ACHN (cell line): ENCODE measurements at regions not wholly inside any gene's neighbourhood (a gene's known extent, or its start where the extent isn't known, plus 50 kb on each side); places are given as distances from the start of the nearest gene placed in this dataset.

Experiments used
- DNase-seq: peaks from one replicate; pipeline ENCODE4 v3.0.0-alpha.2; 2015
- in situ Hi-C: cut with HindIII; loops from 2 replicates; pipeline ENCODE4 v1.10.0; 2017; ENCODE audit warnings: low sequenced_read_pairs, low pct_ligation_motif_present, low pct_unique_long_range_greater_than_20kb

- in situ Hi-C loops: no loop called here
- no peak for DNase-seq
These were observed 118.3 kb upstream of the DSEL start for GRCh38 chr18:67634631-67635338.

DNA sequence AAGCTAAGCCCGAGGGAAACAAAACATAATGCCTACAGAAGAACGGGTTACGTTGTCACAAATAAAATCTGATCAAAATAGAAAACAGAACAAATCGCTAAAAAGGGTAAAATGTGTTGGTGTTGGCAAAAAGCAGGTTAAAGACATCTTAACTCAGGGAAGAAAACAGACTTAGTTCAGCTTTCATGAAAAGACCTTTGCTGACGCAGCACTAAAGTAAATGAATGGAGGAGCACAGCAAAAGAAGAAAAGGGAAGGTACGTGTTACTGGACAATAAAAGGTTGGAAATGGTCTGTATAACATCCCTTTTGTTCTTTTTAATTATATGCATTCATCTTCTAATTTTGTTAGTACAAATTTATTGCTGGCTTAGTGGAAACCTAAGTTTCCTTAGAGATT lies 117.4 kb upstream of the DSEL start:
- in situ Hi-C loops: no loop called here
- DNase-seq: no peak

DNA sequence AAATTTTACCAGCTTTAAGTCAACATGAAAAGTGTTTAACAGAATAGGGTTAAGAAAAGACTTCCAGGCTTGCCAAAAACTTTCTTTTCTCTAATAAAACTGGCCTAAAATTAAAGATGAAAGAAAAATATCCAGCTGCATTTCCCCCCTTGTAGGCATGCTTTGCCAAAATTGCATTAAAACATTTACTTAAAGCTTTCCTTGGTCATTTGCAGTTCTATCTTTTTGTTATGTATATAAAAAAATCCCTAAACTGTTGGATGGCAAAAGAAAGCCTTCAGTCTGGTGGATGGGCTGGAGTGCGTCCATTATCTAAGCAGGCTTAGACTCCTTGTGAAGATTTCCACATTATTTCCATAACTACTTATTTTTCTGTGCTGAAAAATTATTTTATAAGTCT lies 105.4 kb upstream of the DSEL start:
- in situ Hi-C loops: no loop called here
- DNase-seq: no peak

GRCh38 chr18:67621049-67621713 lies 104.7 kb upstream of the DSEL start:
- DNase-seq: no peak
- in situ Hi-C loops: no loop called here

GRCh38 chr18:67618061-67618460 lies 101.5 kb upstream of the DSEL start:
- in situ Hi-C loops: no loop called here
- DNase-seq: no peak

DNA sequence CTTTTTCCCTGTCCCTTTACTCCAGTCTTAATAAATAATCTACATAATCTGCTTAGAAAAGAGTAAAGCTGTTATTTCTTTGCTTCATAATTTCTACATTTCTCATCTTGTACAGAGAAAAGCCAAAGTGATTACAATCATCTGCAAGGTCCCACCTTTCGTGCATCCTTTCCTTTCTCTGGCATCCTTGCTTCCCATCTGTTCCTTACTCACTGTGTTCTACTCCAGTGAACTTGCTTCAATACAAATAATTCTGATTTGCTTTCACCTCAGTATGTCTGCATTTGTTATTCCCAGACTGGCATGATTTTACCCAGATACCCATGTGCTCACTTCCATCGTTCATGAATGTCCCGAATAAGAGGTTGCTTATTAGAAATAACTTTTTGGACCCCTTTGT lies 99.4 kb upstream of the DSEL start:
- in situ Hi-C loops: no loop called here
- DNase-seq: no peak

DNA sequence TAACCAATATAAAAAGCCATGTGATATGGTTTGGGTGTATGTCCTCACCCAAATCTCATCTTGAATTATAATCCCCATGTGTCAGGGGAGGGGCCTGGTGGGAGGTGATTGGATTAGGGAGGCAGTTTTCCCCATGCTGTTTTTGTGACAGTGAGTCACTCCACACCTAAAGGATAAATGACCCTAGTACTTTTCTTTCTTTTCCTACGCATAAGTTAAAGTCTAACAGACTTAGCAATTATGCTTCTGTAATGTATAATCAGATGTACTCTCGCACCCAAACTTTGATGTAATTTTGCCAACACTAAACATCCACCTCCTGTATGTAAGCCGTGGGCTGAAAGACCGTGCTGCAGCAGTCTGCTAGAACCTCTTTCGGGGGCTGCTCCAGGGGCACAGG lies 97.2 kb upstream of the DSEL start:
- no peak for DNase-seq
- in situ Hi-C loops: no loop called here

DNA sequence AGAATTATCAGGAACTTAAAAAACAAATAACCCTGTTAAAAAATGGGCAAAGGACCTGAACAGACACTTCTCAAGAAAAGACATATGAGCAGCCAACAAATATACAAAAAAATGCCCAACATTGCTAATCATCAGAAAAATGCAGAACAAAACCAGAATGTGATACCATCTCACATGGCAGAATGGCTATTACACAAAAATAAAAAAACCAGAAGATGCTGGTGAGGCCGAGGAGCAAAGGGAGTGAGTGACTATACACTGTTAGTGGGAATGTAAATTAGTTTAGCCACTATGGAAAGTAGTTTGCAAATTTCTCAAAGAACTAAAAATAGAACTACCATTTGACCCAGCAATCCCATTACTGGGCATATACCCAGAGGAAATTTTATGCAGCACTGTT lies 95.8 kb upstream of the DSEL start:
- DNase-seq: no peak
- in situ Hi-C loops: no loop called here

GRCh38 chr18:67608615-67609273 lies 92.2 kb upstream of the DSEL start:
- in situ Hi-C loops: no loop called here
- no peak for DNase-seq

DNA sequence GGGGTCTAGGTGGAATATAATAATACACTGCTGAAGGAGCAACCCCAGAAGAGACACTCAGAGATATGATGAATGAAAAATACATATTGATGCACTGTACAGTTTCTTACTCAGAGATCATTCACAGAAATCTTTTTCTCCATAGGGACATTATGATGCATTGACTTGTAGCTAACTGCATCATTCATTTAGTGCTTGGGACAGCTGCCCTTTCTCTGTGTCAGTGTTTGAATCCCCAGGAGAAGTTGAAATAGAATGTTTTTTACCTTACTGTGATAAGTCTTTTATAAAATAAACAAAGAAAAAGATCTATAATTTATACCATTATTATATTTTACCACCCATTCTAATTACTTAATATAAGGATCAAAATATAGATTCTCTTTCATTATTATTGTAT lies 91.7 kb upstream of the DSEL start:
- in situ Hi-C loops: no loop called here
- DNase-seq: no peak

- no peak for DNase-seq
- in situ Hi-C loops: no loop called here
These were observed 84.0 kb upstream of the DSEL start for GRCh38 chr18:67600181-67601180.

DNA sequence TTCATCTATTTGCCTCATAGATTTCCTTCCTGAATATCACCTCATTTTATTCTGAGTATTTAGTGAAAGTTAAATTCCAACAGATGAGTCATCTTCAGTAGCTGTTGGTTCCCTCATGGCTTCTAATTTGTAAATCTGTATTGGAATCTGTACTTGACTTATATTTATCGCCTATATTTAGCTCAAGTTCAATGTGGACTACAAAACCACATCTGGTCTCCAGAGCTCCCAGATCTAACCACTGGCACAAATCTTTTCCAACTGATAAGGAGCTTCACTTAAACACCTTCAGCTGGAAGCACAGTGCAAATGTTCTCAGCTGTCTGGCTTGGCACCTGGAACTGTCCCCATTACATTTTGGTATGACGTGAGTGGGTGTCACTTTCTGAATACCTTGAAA lies 82.8 kb upstream of the DSEL start:
- in situ Hi-C loops: no loop called here
- DNase-seq: no peak

DNA sequence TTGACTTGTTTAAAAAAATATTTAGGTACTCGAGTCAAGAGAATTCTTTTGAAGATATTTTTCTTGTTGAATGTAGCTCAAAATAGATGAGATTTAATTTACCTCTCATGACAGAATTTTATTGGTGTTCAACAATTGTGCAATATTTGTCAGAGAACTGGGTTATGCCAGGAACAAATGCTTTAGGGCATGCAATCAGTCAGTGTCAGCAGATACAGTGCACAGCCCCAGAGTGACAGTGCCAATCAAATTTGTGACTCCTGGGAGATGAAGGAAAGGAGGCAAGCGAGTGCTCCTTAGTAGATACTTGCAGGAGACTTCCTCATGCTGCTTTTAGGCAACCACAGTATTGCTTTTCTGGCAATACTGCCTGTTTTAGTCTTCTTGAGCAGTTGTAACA lies 81.2 kb upstream of the DSEL start:
- in situ Hi-C loops: no loop called here
- DNase-seq: no peak

- in situ Hi-C loops: no loop called here
- DNase-seq: no peak
These were observed 79.5 kb upstream of the DSEL start for GRCh38 chr18:67596003-67596402.

DNA sequence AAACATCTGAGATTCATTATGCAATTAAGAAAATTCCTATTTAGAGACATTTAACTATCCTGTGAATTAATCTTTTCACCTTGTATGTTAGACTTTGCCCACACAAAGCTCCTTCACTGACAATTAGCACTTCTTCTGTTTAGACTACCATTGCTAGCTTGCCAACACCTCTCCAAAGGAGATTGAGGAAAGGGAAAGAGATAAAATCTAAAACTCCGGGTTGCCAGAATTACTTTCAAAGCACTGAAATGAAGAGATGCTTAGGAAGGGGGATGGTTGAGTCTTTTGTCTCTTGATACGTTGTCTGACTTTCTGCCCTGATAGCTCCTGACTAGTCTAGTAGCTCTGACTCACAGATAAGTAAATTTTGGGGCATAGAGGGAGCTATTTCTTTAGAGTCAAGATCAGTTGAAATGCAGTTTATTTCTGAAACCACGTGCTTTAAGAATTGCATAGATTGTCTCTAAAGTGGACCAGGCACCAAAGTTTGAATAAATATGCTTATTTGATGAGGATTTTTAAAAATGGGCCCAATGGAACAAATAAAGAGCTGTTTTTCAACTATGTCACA lies 74.1 kb upstream of the DSEL start:
- in situ Hi-C loops: no loop called here

GRCh38 chr18:67589325-67589724 lies 72.8 kb upstream of the DSEL start:
- no peak for DNase-seq
- in situ Hi-C loops: no loop called here

More for the DNA sequence above, 74.1 kb upstream of the DSEL start:
- no peak for DNase-seq

GRCh38 chr18:67586101-67586500 lies 69.6 kb upstream of the DSEL start:
- in situ Hi-C loops: no loop called here
- no peak for DNase-seq

GRCh38 chr18:67583621-67584020 lies 67.1 kb upstream of the DSEL start:
- in situ Hi-C loops: no loop called here
- no peak for DNase-seq

- DNase-seq: no peak
- in situ Hi-C loops: no loop called here
These were observed 66.0 kb upstream of the DSEL start for GRCh38 chr18:67582488-67582887.
